ENCODE measurements at regions not wholly inside any gene's neighbourhood (a gene's known extent, or its start where the extent isn't known, plus 50 kb on each side); places are given as distances from the start of the nearest gene placed in this dataset.
"Not testable (repeated sequence)": the region's sequence is repeated elsewhere in the genome, so short reads cannot be mapped to it uniquely, and the experiment has no call there.

DNA sequence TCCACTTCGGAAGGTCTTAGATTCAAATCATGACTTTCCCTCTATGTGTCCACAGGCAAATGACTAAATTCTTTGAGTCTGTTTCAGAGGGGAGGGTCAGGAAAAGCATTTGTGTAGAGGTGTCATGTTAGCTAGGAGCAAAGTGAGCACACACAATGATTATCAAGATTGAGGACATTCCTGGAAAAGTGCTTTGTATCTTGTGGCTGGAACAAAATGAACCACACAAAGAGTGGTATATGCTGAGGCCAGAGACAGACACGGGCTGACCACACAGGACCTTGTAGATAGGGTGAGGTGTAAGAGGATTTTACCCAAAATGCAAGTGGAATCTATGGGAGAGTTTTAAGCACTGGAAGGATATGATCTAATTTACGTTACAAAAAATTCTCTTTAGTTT is 245.3 kb upstream of the NMUR2 start:
- DNase-seq = no peak
- TF ChIP-seq CTCF (IDR thresholded peaks at IDR 0.05) = no peak
- TF ChIP-seq POLR2A (IDR thresholded peaks at IDR 0.05) = no peak
- H3K27ac ChIP-seq = no peak overlapping the region
- H3K27me3 ChIP-seq = no peaks in the 10 kb centered on the region
- no peaks in the 10 kb centered on the region for H3K36me3 ChIP-seq
- no peaks in the 10 kb centered on the region for H3K9me3 ChIP-seq
- no peak overlapping the region for H3K4me3 ChIP-seq
- no peaks in the 10 kb centered on the region for H3K4me1 ChIP-seq

- H3K27ac ChIP-seq, H3K27me3 ChIP-seq, H3K9me3 ChIP-seq, H3K4me3 ChIP-seq, H3K4me1 ChIP-seq, H3K36me3 ChIP-seq, DNase-seq: not testable (repeated sequence)
These were observed 254.4 kb upstream of the NMUR2 start for GRCh38 chr5:152659470-152659869.

DNA sequence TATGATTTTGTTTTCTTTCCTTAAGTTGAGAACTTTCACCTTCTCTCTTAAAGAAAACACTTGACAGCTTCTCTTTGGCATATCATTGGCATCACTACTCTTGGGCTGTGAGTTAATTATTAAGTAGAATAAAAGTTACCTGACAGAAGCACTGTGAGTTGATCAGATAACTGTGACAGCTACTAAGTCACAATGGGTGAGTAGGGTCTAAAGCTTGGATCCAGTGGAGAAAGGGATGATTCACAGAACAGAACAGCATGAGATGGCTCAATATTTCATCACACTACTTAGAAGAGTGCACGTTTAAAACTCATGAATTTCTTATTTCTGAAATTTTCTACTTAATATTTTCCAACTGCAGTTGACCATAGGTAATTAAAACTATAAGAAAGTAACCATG is 268.5 kb upstream of the NMUR2 start:
- Histone ChIP-seq H3K36me3 (no peaks in the 10 kb centered on the region), H3K4me3 (no peak overlapping the region), H3K27ac (no peak overlapping the region), H3K27me3 (no peaks in the 10 kb centered on the region), H3K4me1 (no peaks in the 10 kb centered on the region), H3K9me3 (no peaks in the 10 kb centered on the region)
- no peak for TF ChIP-seq CTCF (IDR thresholded peaks at IDR 0.05)
- TF ChIP-seq POLR2A (IDR thresholded peaks at IDR 0.05) = no peak
- DNase-seq = no peak

- TF ChIP-seq POLR2A (IDR thresholded peaks at IDR 0.05) (no peak), CTCF (IDR thresholded peaks at IDR 0.05) (no peak)
- no peaks in the 10 kb centered on the region for H3K4me1 ChIP-seq
- DNase-seq = no peak
- H3K27ac ChIP-seq = no peak overlapping the region
- H3K4me3 ChIP-seq = no peak overlapping the region
- no peaks in the 10 kb centered on the region for H3K9me3 ChIP-seq
- no peaks in the 10 kb centered on the region for H3K36me3 ChIP-seq
- H3K27me3 ChIP-seq = no peaks in the 10 kb centered on the region
These were observed 269.3 kb upstream of the NMUR2 start for GRCh38 chr5:152674403-152674802.

DNA sequence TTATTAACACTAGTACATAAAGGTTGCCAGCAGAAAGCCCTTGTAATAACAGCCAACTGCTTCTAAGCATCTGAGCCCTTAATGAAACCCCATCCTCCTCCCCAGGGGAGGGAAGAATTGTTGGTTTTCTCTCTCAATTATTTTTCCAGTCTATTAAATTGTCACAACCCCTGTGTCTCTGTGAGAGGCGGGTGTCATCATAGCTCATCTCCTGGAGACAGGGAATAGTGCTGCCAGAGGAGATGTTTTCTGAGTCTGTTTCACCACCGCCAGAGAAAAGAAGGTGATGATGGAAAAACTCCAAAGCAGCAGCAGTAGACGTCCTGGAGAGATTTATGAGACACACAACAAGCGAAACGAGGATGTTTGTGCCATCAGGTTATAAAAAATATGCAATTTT is 271.1 kb upstream of the NMUR2 start:
- Histone ChIP-seq H3K9me3 (no peaks in the 10 kb centered on the region), H3K4me3 (no peak overlapping the region), H3K36me3 (no peaks in the 10 kb centered on the region), H3K27me3 (no peaks in the 10 kb centered on the region), H3K27ac (no peak overlapping the region), H3K4me1 (no peaks in the 10 kb centered on the region)
- no peak for TF ChIP-seq CTCF (IDR thresholded peaks at IDR 0.05)
- no peak for TF ChIP-seq POLR2A (IDR thresholded peaks at IDR 0.05)
- no peak for DNase-seq

- H3K36me3 ChIP-seq = no peaks in the 10 kb centered on the region
- TF ChIP-seq POLR2A (IDR thresholded peaks at IDR 0.05) (no peak), CTCF (IDR thresholded peaks at IDR 0.05) (no peak)
- H3K27me3 ChIP-seq = no peaks in the 10 kb centered on the region
- H3K4me3 ChIP-seq = no peak overlapping the region
- no peaks in the 10 kb centered on the region for H3K4me1 ChIP-seq
- H3K27ac ChIP-seq = no peak overlapping the region
- DNase-seq = no peak
- H3K9me3 ChIP-seq = no peaks in the 10 kb centered on the region
These were observed 278.1 kb upstream of the NMUR2 start for GRCh38 chr5:152683205-152683604.

All from Peyer's patch (tissue), 4 donors.